H1 (cell line): ENCODE measurements at regions not wholly inside any gene's neighbourhood (a gene's known extent, or its start where the extent isn't known, plus 50 kb on each side); places are given as distances from the start of the nearest gene placed in this dataset.

Source experiments
- CTCF ChIA-PET: fragments of 300-600 bp; sonication (Branson Sonifier 250); formaldehyde crosslinking; loops from one replicate; lab custom pipeline; 2021; ENCODE audit not compliant: partially characterized antibody; lab: Charles Lee
- POLR2A ChIA-PET: fragments of 300-600 bp; sonication (Branson Sonifier 250); formaldehyde crosslinking; loops from one replicate; lab custom pipeline; 2021; ENCODE audit warnings: inconsistent platforms; ENCODE audit not compliant: partially characterized antibody; lab: Charles Lee
- DNase-seq, 2 experiments: peaks; one replicate each; pipeline versions ENCODE4 v3.0.0 to v3.0.0-alpha.2; 2010 to 2022; ENCODE audit warnings: low spot score in 2 of 2, low read depth in 1 of 2, mixed read lengths in 1 of 2
- FAIRE-seq: peaks from 2 replicates; lab custom pipeline; 2011; peaks lifted over from hg19 to GRCh38; lab: Jason Lieb, UNC
- H2AFZ ChIP-seq: 2 replicates; pipeline ENCODE4 v1.8.1; 2012; ENCODE audit warnings: low read length, inconsistent platforms
- H2AK5ac ChIP-seq: 2 replicates; pipeline ENCODE4 v1.6.1; 2013; ENCODE audit warnings: low read depth, low read length
- H2BK120ac ChIP-seq: replicated peaks from 2 replicates; pipeline ENCODE3; 2013; ENCODE audit warnings: low read depth, low read length, inconsistent platforms
- H2BK12ac ChIP-seq: 2 replicates; pipeline ENCODE4 v1.6.1; 2013; ENCODE audit warnings: low read depth, low read length
- H2BK15ac ChIP-seq: 2 replicates; pipeline ENCODE4 v1.6.1; 2013; ENCODE audit warnings: low read length
- H2BK20ac ChIP-seq: 2 replicates; pipeline ENCODE4 v1.6.1; 2013; ENCODE audit warnings: low read length
- H2BK5ac ChIP-seq: 2 replicates; pipeline ENCODE4 v1.6.1; 2013; ENCODE audit warnings: low read depth, low read length
- H3K14ac ChIP-seq: 2 replicates; pipeline ENCODE4 v1.6.1; 2013; ENCODE audit warnings: inconsistent platforms; ENCODE audit not compliant: insufficient read length
- H3K18ac ChIP-seq: 2 replicates; pipeline ENCODE4 v1.6.1; 2013; ENCODE audit warnings: low read length; ENCODE audit errors: extremely low read depth
- H3K23ac ChIP-seq: 2 replicates; pipeline ENCODE4 v1.6.1; 2013; ENCODE audit warnings: inconsistent platforms; ENCODE audit not compliant: insufficient read length
- H3K23me2 ChIP-seq: 2 replicates; pipeline ENCODE4 v1.6.1; 2013; ENCODE audit warnings: low read depth, low read length
- H3K27ac ChIP-seq: 2 replicates; pipeline ENCODE4 v1.6.1; 2011; ENCODE audit warnings: low read depth, low read length, inconsistent platforms
- H3K27me3 ChIP-seq, 4 experiments: replicated peaks in 1 of 4; 1 replicate in 1 of 4; 2 replicates in 3 of 4; pipeline versions ENCODE4 v1.6.1 to v1.8.1; 2011 to 2013; ENCODE audit warnings: low read length in 3 of 4, mild to moderate bottlenecking in 3 of 4, inconsistent platforms in 2 of 4, mixed read lengths in 2 of 4, moderate library complexity in 1 of 4; ENCODE audit not compliant: control insufficient read depth in 3 of 4, insufficient read depth in 3 of 4; ENCODE audit errors: extremely low read depth in 1 of 4
- H3K36me3 ChIP-seq, 4 experiments: 2 replicates each; pipeline versions ENCODE4 v1.6.1 to v1.8.1; 2011 to 2013; ENCODE audit warnings: mild to moderate bottlenecking in 4 of 4, low read length in 3 of 4, moderate library complexity in 2 of 4, control low read depth in 1 of 4, inconsistent platforms in 1 of 4; ENCODE audit not compliant: insufficient read depth in 4 of 4, control insufficient read depth in 2 of 4
- H3K4ac ChIP-seq: replicated peaks from 2 replicates; pipeline ENCODE3; 2013; ENCODE audit warnings: low read length, low read depth, mixed read lengths, inconsistent platforms; ENCODE audit not compliant: insufficient read length
- H3K4me1 ChIP-seq, 4 experiments: replicated peaks in 1 of 4; 1 replicate in 1 of 4; 2 replicates in 3 of 4; pipeline versions ENCODE4 v1.6.1 to v1.8.1; 2011 to 2013; ENCODE audit warnings: low read length in 3 of 4, inconsistent platforms in 2 of 4, mixed read lengths in 1 of 4; ENCODE audit not compliant: insufficient read depth in 4 of 4, control insufficient read depth in 3 of 4
- H3K4me2 ChIP-seq, 2 experiments: 2 replicates each; pipeline versions ENCODE4 v1.6.1 to v1.8.1; 2011 to 2013; ENCODE audit warnings: low read depth in 2 of 2, low read length in 2 of 2, control low read depth in 1 of 2, inconsistent platforms in 1 of 2, mild to moderate bottlenecking in 1 of 2; ENCODE audit not compliant: insufficient read depth in 1 of 2
- H3K4me3 ChIP-seq, 4 experiments: fragments of 200-600, 300-600 bp in 1 of 4; sonication (generic), shearing (Covaris generic), sonication (Bioruptor Twin) in 1 of 4; 2 replicates each; pipeline versions ENCODE4 v1.5.1 to v1.8.1; 2011 to 2016; ENCODE audit warnings: low read length in 4 of 4, low read depth in 3 of 4, control low read depth in 2 of 4, inconsistent platforms in 2 of 4, mild to moderate bottlenecking in 2 of 4, mixed read lengths in 1 of 4, moderate library complexity in 1 of 4; ENCODE audit not compliant: insufficient read depth in 2 of 4; ENCODE audit errors: extremely low read depth in 1 of 4
- H3K56ac ChIP-seq: replicated peaks from 2 replicates; pipeline ENCODE3; 2013; ENCODE audit warnings: low read depth, mild to moderate bottlenecking, mixed read lengths, low read length, inconsistent platforms; ENCODE audit not compliant: insufficient read length
- H3K79me1 ChIP-seq: 2 replicates; pipeline ENCODE4 v1.6.1; 2013; ENCODE audit warnings: low read depth, low read length, control low read depth
- H3K79me2 ChIP-seq, 2 experiments: 2 replicates each; pipeline versions ENCODE4 v1.6.1 to v1.8.1; 2012 to 2013; ENCODE audit warnings: low read length in 2 of 2, mild to moderate bottlenecking in 2 of 2, inconsistent platforms in 1 of 2; ENCODE audit not compliant: insufficient read depth in 2 of 2, control insufficient read depth in 1 of 2
- H3K9ac ChIP-seq, 4 experiments: replicated peaks in 1 of 4; 1 replicate in 1 of 4; 2 replicates in 3 of 4; pipeline versions ENCODE4 v1.6.1 to v1.8.1; 2011 to 2013; ENCODE audit warnings: low read depth in 3 of 4, low read length in 3 of 4, control low read depth in 2 of 4, mild to moderate bottlenecking in 2 of 4, moderate library complexity in 2 of 4, inconsistent platforms in 1 of 4; ENCODE audit errors: extremely low read depth in 1 of 4
- H3K9me3 ChIP-seq, 2 experiments: 2 replicates each; pipeline versions ENCODE4 v1.6.1 to v1.8.1; 2012 to 2013; ENCODE audit warnings: mild to moderate bottlenecking in 2 of 2, moderate library complexity in 2 of 2, control low read depth in 1 of 2, inconsistent platforms in 1 of 2, low read depth in 1 of 2, low read length in 1 of 2, mixed read lengths in 1 of 2; ENCODE audit not compliant: insufficient read depth in 2 of 2
- H4K20me1 ChIP-seq, 2 experiments: replicated peaks in 1 of 2; 2 replicates each; pipeline versions ENCODE3 to v1.8.1; 2011 to 2013; ENCODE audit warnings: inconsistent platforms in 2 of 2, low read length in 2 of 2, mild to moderate bottlenecking in 1 of 2; ENCODE audit not compliant: insufficient read depth in 2 of 2, control insufficient read depth in 1 of 2
- H4K5ac ChIP-seq: 2 replicates; pipeline ENCODE4 v1.6.1; 2013; ENCODE audit warnings: low read length, low read depth, mixed read lengths, inconsistent platforms; ENCODE audit not compliant: insufficient read length
- H4K8ac ChIP-seq: 2 replicates; pipeline ENCODE4 v1.8.0; 2013; ENCODE audit warnings: mild to moderate bottlenecking, moderate library complexity, low read length, inconsistent platforms; ENCODE audit not compliant: insufficient read depth; ENCODE audit errors: extremely low read depth
- H4K91ac ChIP-seq: replicated peaks from 2 replicates; pipeline ENCODE3; 2013; ENCODE audit warnings: low read length, mixed read lengths, inconsistent platforms; ENCODE audit not compliant: insufficient read length
- PHF8 ChIP-seq: fragments of 200-600 bp; sonication (generic); conservative IDR thresholded peaks from 2 replicates; pipeline ENCODE4 v1.7.1; 2012; ENCODE audit warnings: low read depth, mild to moderate bottlenecking, inconsistent platforms, low read length, moderate library complexity
- WGBS, 2 experiments: shearing (Covaris generic) in 1 of 2; methylation state at CpG; one replicate each; pipeline versions ENCODE4 v1.1.6 to v1.1.7; 2013 to 2015; ENCODE audit warnings: low lambda C conversion rate in 2 of 2, mixed read lengths in 2 of 2, inconsistent platforms in 1 of 2, low coverage in 1 of 2, missing lambda C conversion rate in 1 of 2; ENCODE audit not compliant: insufficient replicate concordance in 2 of 2, insufficient coverage in 1 of 2, insufficient read length in 1 of 2; ENCODE audit errors: extremely low coverage in 1 of 2, missing lambda C conversion rate in 1 of 2; 5-methylcytosine and 5-hydroxymethylcytosine counted together

DNA sequence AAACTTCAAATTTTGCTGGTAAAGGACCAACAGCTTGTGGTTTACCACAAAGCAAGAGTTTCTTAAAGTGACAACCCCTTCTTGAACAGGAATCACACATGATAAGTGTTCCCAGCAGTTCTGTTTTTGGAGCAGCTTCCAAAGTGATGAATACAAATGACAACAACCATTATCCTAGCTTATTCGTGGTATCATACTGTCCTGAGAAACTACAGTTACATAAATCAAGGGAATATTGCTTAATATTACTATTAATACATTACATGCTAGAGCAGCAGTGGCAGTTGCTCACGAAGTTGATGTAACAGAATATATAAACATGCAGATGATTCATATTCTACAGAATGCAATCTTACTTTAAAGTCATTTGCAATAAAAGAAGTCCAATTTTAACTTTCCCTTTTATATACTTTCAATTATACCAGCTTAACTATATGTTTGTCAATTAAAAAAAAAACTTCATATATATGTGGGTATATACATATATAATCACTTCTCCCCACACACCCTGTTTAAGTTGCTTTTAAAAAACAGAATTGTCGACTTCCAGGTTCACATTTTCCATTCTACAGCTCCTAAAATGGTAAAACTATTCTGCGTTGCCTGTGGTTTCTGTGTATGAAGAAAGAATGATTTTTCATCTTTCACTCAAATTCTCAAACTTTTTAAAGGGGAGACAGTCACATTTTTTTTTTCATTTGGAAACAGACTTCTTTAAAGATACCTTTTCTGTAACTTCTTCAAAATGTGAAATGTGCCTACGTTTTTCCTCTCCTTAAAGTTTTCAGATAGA, 713.6 kb downstream of the TDRD15 start:
- H2AK5ac ChIP-seq = no peak overlapping the region
- no peak overlapping the region for H3K14ac ChIP-seq
- H3K36me3 ChIP-seq = no peaks in the 10 kb centered on the region
- no peak overlapping the region for H3K27ac ChIP-seq
- DNase-seq (no peak), FAIRE-seq (no peak)
- H3K23ac ChIP-seq = no peak overlapping the region
- H3K9ac ChIP-seq = no peak overlapping the region
- H3K79me2 ChIP-seq = no peaks in the 10 kb centered on the region
- H3K4me1 ChIP-seq = peaks cover 0 to 3% (median 0%) of the 10 kb centered on the region in 4 experiments; a peak in 1 of 7 replicates
- no peak overlapping the region for H4K91ac ChIP-seq
- H2BK15ac ChIP-seq = no peak overlapping the region
- no peak overlapping the region for H3K4me2 ChIP-seq
- ChIA-PET POLR2A (no interaction called here), CTCF (interaction anchor here (0.6 kb wide), 1 partner anchor 785 kb away, joined by 3 read pairs; no protein-coding TSS in a partner anchor)
- H4K5ac ChIP-seq = no peak overlapping the region
- H2BK5ac ChIP-seq = no peak overlapping the region
- no peak overlapping the region for H3K4me3 ChIP-seq
- no peak overlapping the region for H3K18ac ChIP-seq
- no peak overlapping the region for H3K56ac ChIP-seq
- H3K79me1 ChIP-seq = no peaks in the 10 kb centered on the region
- no peak overlapping the region for H2BK12ac ChIP-seq
- H4K8ac ChIP-seq = no peak overlapping the region
- 91% methylated on average over 5 of the region's 5 CpGs; no CpG with 5 or more reads in 1 of the 2 experiments for WGBS, 2 experiments
- TF ChIP-seq PHF8 = no peak
- no peak overlapping the region for H3K4ac ChIP-seq
- H2AFZ ChIP-seq = no peak overlapping the region
- H3K23me2 ChIP-seq = no peaks in the 10 kb centered on the region
- no peaks in the 10 kb centered on the region for H3K27me3 ChIP-seq
- H3K9me3 ChIP-seq = no peaks in the 10 kb centered on the region
- no peaks in the 10 kb centered on the region for H4K20me1 ChIP-seq
- H2BK20ac ChIP-seq = no peak overlapping the region
- no peak overlapping the region for H2BK120ac ChIP-seq
